ENCODE measurements at regions not wholly inside any gene's neighbourhood (a gene's known extent, or its start where the extent isn't known, plus 50 kb on each side); places are given as distances from the start of the nearest gene placed in this dataset.

DNA sequence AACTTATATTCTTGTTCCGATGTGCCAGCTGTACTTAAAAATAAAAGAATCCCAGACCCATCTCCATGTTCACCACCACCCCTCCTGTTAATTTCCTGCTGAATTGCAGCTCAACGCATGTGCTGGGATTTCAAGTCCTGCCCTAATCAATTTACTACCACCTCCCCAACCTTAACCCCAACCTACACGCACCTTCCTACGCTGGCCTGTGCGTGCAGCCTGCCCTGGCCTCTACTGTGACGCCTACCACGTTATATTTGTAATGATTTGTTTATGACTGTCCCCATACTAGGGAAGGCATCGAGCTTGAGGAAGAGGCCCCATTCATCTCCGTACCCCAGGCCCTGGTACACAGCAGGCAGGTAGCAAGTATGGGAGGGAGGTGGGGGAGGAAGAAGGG, 251.1 kb downstream of the MRTFB start:
- ChIA-PET RAD21 (ENCODE audit: low non-redundant PET in 1 of 2, low total read pairs in 2 of 2, uncharacterized antibody in 2 of 2, unreplicated experiment in 2 of 2) (no interaction called here), CTCF (no interaction called here), POLR2A (no interaction called here)
- peaks cover 39% of the 10 kb centered on the region; the same call in 1 of the 2 replicates for H3K79me2 ChIP-seq (ENCODE audit: insufficient read depth, low read length)
- no peaks in the 10 kb centered on the region for H3K27me3 ChIP-seq (ENCODE audit: insufficient read depth, low read length)
- H2AFZ ChIP-seq (ENCODE audit: low read depth, low read length, poor library complexity, severe bottlenecking): no peak overlapping the region
- no peaks in the 10 kb centered on the region for H3K9me2 ChIP-seq (ENCODE audit: insufficient read depth)
- TF ChIP-seq, protein P1, sequence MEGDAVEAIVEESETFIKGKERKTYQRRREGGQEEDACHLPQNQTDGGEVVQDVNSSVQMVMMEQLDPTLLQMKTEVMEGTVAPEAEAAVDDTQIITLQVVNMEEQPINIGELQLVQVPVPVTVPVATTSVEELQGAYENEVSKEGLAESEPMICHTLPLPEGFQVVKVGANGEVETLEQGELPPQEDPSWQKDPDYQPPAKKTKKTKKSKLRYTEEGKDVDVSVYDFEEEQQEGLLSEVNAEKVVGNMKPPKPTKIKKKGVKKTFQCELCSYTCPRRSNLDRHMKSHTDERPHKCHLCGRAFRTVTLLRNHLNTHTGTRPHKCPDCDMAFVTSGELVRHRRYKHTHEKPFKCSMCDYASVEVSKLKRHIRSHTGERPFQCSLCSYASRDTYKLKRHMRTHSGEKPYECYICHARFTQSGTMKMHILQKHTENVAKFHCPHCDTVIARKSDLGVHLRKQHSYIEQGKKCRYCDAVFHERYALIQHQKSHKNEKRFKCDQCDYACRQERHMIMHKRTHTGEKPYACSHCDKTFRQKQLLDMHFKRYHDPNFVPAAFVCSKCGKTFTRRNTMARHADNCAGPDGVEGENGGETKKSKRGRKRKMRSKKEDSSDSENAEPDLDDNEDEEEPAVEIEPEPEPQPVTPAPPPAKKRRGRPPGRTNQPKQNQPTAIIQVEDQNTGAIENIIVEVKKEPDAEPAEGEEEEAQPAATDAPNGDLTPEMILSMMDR (IDR thresholded peaks at IDR 0.05 in 2 of 3, conservative IDR thresholded peaks at IDR 0.05 in 1 of 3; ENCODE audit: borderline replicate concordance in 1 of 3, insufficient read depth in 1 of 3, low read depth in 2 of 3, low read length in 2 of 3): no peak
- TF ChIP-seq ZNF274 (IDR thresholded peaks at IDR 0.05; ENCODE audit: low read depth, low read length): no peak
- TF ChIP-seq, protein P2, sequence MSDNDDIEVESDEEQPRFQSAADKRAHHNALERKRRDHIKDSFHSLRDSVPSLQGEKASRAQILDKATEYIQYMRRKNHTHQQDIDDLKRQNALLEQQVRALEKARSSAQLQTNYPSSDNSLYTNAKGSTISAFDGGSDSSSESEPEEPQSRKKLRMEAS (IDR thresholded peaks at IDR 0.05): no peak
- no peak for TF ChIP-seq ZFX (IDR thresholded peaks at IDR 0.05)
- TF ChIP-seq YY1 (IDR thresholded peaks at IDR 0.05; ENCODE audit: extremely low read depth, insufficient replicate concordance, low read depth, low read length): no peak
- no peak for TF ChIP-seq FOSL1 (IDR thresholded peaks at IDR 0.05; ENCODE audit: low read depth)
- TF ChIP-seq SIN3A (IDR thresholded peaks at IDR 0.05; ENCODE audit: low read depth): no peak
- no peak for TF ChIP-seq JUND (IDR thresholded peaks at IDR 0.05)
- no peak for TF ChIP-seq POLR2AphosphoS5 (IDR thresholded peaks at IDR 0.05; ENCODE audit: low read depth, low read length)
- no peak for TF ChIP-seq TCF7L2 (IDR thresholded peaks at IDR 0.05; ENCODE audit: borderline replicate concordance, extremely low read depth, insufficient read depth, insufficient read length)
- TF ChIP-seq, protein P3, sequence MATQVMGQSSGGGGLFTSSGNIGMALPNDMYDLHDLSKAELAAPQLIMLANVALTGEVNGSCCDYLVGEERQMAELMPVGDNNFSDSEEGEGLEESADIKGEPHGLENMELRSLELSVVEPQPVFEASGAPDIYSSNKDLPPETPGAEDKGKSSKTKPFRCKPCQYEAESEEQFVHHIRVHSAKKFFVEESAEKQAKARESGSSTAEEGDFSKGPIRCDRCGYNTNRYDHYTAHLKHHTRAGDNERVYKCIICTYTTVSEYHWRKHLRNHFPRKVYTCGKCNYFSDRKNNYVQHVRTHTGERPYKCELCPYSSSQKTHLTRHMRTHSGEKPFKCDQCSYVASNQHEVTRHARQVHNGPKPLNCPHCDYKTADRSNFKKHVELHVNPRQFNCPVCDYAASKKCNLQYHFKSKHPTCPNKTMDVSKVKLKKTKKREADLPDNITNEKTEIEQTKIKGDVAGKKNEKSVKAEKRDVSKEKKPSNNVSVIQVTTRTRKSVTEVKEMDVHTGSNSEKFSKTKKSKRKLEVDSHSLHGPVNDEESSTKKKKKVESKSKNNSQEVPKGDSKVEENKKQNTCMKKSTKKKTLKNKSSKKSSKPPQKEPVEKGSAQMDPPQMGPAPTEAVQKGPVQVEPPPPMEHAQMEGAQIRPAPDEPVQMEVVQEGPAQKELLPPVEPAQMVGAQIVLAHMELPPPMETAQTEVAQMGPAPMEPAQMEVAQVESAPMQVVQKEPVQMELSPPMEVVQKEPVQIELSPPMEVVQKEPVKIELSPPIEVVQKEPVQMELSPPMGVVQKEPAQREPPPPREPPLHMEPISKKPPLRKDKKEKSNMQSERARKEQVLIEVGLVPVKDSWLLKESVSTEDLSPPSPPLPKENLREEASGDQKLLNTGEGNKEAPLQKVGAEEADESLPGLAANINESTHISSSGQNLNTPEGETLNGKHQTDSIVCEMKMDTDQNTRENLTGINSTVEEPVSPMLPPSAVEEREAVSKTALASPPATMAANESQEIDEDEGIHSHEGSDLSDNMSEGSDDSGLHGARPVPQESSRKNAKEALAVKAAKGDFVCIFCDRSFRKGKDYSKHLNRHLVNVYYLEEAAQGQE (IDR thresholded peaks at IDR 0.05; ENCODE audit: low read depth): no peak
- TF ChIP-seq EZH2phosphoT487 (IDR thresholded peaks at IDR 0.05; ENCODE audit: borderline replicate concordance): no peak
- no peak for TF ChIP-seq SRF (IDR thresholded peaks at IDR 0.05; ENCODE audit: low read depth)
- TF ChIP-seq, protein P4, sequence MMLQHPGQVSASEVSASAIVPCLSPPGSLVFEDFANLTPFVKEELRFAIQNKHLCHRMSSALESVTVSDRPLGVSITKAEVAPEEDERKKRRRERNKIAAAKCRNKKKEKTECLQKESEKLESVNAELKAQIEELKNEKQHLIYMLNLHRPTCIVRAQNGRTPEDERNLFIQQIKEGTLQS (IDR thresholded peaks at IDR 0.05): no peak
- no peak for TF ChIP-seq EZH2 (IDR thresholded peaks at IDR 0.05)
- TF ChIP-seq CEBPB (IDR thresholded peaks at IDR 0.05; ENCODE audit: low read depth): no peak
- no peak for TF ChIP-seq POLR2A (IDR thresholded peaks at IDR 0.05; ENCODE audit: borderline replicate concordance, extremely low read depth, insufficient read depth, insufficient read length)
- no peak for TF ChIP-seq SP1 (IDR thresholded peaks at IDR 0.05; ENCODE audit: low read depth)
- no peak for TF ChIP-seq ELF1 (IDR thresholded peaks at IDR 0.05; ENCODE audit: borderline replicate concordance, low read depth)
- no peak for TF ChIP-seq CBX3 (IDR thresholded peaks at IDR 0.05; ENCODE audit: low read depth)
- H3K27ac ChIP-seq (ENCODE audit: low read depth, low read length): no peak overlapping the region
- DNase-seq (ENCODE audit: low read depth, low spot score): no peak
- peaks cover 0 to 10% of the 10 kb centered on the region in 2 experiments; a peak in 1 of 4 replicates for H3K36me3 ChIP-seq (ENCODE audit: control insufficient read depth in 1 of 2, insufficient read depth in 2 of 2, low read length in 2 of 2)
- H3K4me1 ChIP-seq (ENCODE audit: control insufficient read depth in 1 of 2, insufficient read depth in 2 of 2, low read length in 2 of 2): no peaks in the 10 kb centered on the region; a peak in 1 of 4 replicates
- no peak overlapping the region for H3K4me2 ChIP-seq (ENCODE audit: low read length)
- no peak for ATAC-seq
- no peaks in the 10 kb centered on the region for H4K20me1 ChIP-seq (ENCODE audit: insufficient read depth)
- intact Hi-C loops (cut with micrococcal nuclease): no loop called here
- H3K4me3 ChIP-seq (replicated peaks in 1 of 2; ENCODE audit: low read depth in 1 of 2, low read length in 2 of 2): no peak overlapping the region
- no TSS peak for BruUV-seq (replicated peaks)
- H3K9me3 ChIP-seq (ENCODE audit: control insufficient read depth in 1 of 2, insufficient read depth in 1 of 2, low read depth in 1 of 2, low read length in 2 of 2): no peaks in the 10 kb centered on the region
- H3K9ac ChIP-seq (ENCODE audit: low read length): no peak overlapping the region
